Upper lobe of left lung (tissue), 4 donors: ENCODE measurements at regions not wholly inside any gene's neighbourhood (a gene's known extent, or its start where the extent isn't known, plus 50 kb on each side); places are given as distances from the start of the nearest gene placed in this dataset.

ENCODE experiments used
- EP300 ChIP-seq, 4 donors: sonication (generic); formaldehyde crosslinking; IDR thresholded peaks; one replicate each; pipeline ENCODE4 v1.5.1; 2017; ENCODE audit warnings: antibody characterized with exemption in 4 of 4, control low read depth in 2 of 4
- POLR2A ChIP-seq, 4 donors: fragments of 450-650 bp; IDR thresholded peaks; one replicate each; pipeline ENCODE4 v1.5.1; 2016 to 2017; ENCODE audit warnings: antibody characterized with exemption in 4 of 4, mild to moderate bottlenecking in 2 of 4
- POLR2AphosphoS5 ChIP-seq, 2 donors: sonication (generic); formaldehyde crosslinking; IDR thresholded peaks; one replicate each; pipeline ENCODE4 v1.5.1; 2017; ENCODE audit warnings: antibody characterized with exemption in 2 of 2
- TF ChIP-seq, protein P1 (sequence below), 6 experiments: fragments of 450-650 bp in 4 of 6; fragments of 200-600 bp in 2 of 6; sonication (generic) in 2 of 6; IDR thresholded peaks; one replicate each; pipeline ENCODE4 v1.5.1; 2016 to 2019; ENCODE audit warnings: antibody characterized with exemption in 6 of 6

GRCh38 chr2:188134241-188134640, 157.4 kb upstream of the GULP1 start:
- TF ChIP-seq, protein P1, sequence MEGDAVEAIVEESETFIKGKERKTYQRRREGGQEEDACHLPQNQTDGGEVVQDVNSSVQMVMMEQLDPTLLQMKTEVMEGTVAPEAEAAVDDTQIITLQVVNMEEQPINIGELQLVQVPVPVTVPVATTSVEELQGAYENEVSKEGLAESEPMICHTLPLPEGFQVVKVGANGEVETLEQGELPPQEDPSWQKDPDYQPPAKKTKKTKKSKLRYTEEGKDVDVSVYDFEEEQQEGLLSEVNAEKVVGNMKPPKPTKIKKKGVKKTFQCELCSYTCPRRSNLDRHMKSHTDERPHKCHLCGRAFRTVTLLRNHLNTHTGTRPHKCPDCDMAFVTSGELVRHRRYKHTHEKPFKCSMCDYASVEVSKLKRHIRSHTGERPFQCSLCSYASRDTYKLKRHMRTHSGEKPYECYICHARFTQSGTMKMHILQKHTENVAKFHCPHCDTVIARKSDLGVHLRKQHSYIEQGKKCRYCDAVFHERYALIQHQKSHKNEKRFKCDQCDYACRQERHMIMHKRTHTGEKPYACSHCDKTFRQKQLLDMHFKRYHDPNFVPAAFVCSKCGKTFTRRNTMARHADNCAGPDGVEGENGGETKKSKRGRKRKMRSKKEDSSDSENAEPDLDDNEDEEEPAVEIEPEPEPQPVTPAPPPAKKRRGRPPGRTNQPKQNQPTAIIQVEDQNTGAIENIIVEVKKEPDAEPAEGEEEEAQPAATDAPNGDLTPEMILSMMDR (IDR thresholded peaks at IDR 0.05): no peak
- TF ChIP-seq POLR2A (IDR thresholded peaks at IDR 0.05): no peak
- no peak for TF ChIP-seq EP300 (IDR thresholded peaks at IDR 0.05)
- no peak for TF ChIP-seq POLR2AphosphoS5 (IDR thresholded peaks at IDR 0.05)
